ENCODE measurements at regions not wholly inside any gene's neighbourhood (a gene's known extent, or its start where the extent isn't known, plus 50 kb on each side); places are given as distances from the start of the nearest gene placed in this dataset.

GRCh38 chr2:107259408-107260195 lies 373.6 kb upstream of the ST6GAL2 start:
- TF ChIP-seq CTCF (IDR thresholded peaks at IDR 0.05; ENCODE audit: poor library complexity, severe bottlenecking) (no peak), EZH2 (IDR thresholded peaks at IDR 0.05; ENCODE audit: borderline replicate concordance, insufficient read depth, low read length, poor library complexity, severe bottlenecking) (no peak), EP300 (conservative IDR thresholded peaks at IDR 0.05; ENCODE audit: poor library complexity, severe bottlenecking) (no peak), RAD21 (conservative IDR thresholded peaks at IDR 0.05) (no peak), MXI1 (conservative IDR thresholded peaks at IDR 0.05; ENCODE audit: poor library complexity, severe bottlenecking) (no peak), POLR2AphosphoS5 (IDR thresholded peaks at IDR 0.05) (no peak), TAF1 (IDR thresholded peaks at IDR 0.05; ENCODE audit: low read depth) (no peak)
